ENCODE measurements at regions not wholly inside any gene's neighbourhood (a gene's known extent, or its start where the extent isn't known, plus 50 kb on each side); places are given as distances from the start of the nearest gene placed in this dataset.

DNA sequence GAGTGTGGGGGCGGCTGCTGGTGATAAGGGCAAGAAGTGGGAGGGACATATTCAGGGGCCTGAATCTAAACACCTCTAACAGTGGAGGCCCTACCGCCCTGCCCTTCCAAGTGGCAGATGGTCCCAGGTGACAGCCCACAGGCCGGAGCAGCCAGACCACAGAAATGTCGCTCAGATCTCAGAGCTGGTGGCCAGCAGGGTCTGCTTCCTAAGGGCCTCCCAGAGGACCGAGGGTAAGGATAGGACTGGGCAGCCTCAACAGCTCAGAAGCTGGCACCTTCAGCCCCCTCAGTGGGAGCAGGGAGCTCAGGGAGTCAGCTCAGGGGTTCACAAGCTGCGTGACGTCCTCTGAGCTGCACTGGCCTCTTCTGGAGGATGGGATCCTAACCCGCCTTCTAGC is 201.8 kb upstream of the ZC3H12A start:
- no peaks in the 10 kb centered on the region for H3K27me3 ChIP-seq (ENCODE audit: insufficient read depth, low read length)
- H3K27ac Mint-ChIP-seq, result no peak overlapping the region
- H2BK5ac ChIP-seq (ENCODE audit: insufficient read length, low read length), result no peak overlapping the region

More for the DNA sequence above, 201.8 kb upstream of the ZC3H12A start:
- no peaks in the 10 kb centered on the region for H3K9me3 ChIP-seq (ENCODE audit: control insufficient read depth, low read depth, low read length)
- H3K36me3 Mint-ChIP-seq (ENCODE audit: insufficient read depth in 1 of 3, low read depth in 3 of 3), result peaks cover 0 to 3% (median 0%) of the 10 kb centered on the region in 3 experiments; a peak in 1 of 7 replicates
- H3K23me2 ChIP-seq (ENCODE audit: insufficient read length, low read depth, low read length, poor library complexity, severe bottlenecking), result no peaks in the 10 kb centered on the region
- no CpG with 5 or more reads among the region's 8 CpGs for WGBS (ENCODE audit: extremely low coverage, insufficient read length, low lambda C conversion rate)
- no peak overlapping the region for H3T11ph ChIP-seq (ENCODE audit: low read length)
- no peak overlapping the region for H3K4ac ChIP-seq (ENCODE audit: low read depth, low read length)
- no peaks in the 10 kb centered on the region for H3K4me1 ChIP-seq (ENCODE audit: insufficient read depth, low read length)
- no peak for TF ChIP-seq CTCF (conservative IDR thresholded peaks at IDR 0.05)
- H3K14ac ChIP-seq (ENCODE audit: insufficient read depth, low read length), result no peak overlapping the region
- no peaks in the 10 kb centered on the region for H3K79me2 ChIP-seq (ENCODE audit: insufficient read depth, low read length)
- no peak overlapping the region for H4K8ac ChIP-seq (replicated peaks; ENCODE audit: insufficient read length, low read depth, low read length)
- no peak overlapping the region for H3K4me2 ChIP-seq (ENCODE audit: insufficient read depth, insufficient read length, low read length)
- no peak overlapping the region for H3K9ac ChIP-seq (ENCODE audit: extremely low read depth, insufficient read length, low read length)
- H2BK12ac ChIP-seq (ENCODE audit: insufficient read length, low read depth, low read length), result no peak overlapping the region
- no peak overlapping the region for H3K23ac ChIP-seq (ENCODE audit: insufficient read length, low read depth, low read length)
- no peak overlapping the region for H3K27ac ChIP-seq (ENCODE audit: insufficient read length, low read depth, low read length)
- H3K4me1 Mint-ChIP-seq, result peaks cover 27 to 42% of the 10 kb centered on the region in 2 experiments
- no peak overlapping the region for H2BK15ac ChIP-seq (ENCODE audit: low read depth, low read length)
- no peak overlapping the region for H4K91ac ChIP-seq (ENCODE audit: insufficient read length, low read depth, low read length)
- H3K18ac ChIP-seq (ENCODE audit: insufficient read length, low read depth, low read length), result no peak overlapping the region
- no peak overlapping the region for H2AK5ac ChIP-seq (ENCODE audit: insufficient read length, low read length)
- no peak overlapping the region for H4K5ac ChIP-seq (ENCODE audit: insufficient read length, low read depth, low read length)
- H4K20me1 ChIP-seq (ENCODE audit: control insufficient read depth, insufficient read depth, insufficient read length), result no peaks in the 10 kb centered on the region
- no peak overlapping the region for H2BK20ac ChIP-seq (ENCODE audit: low read depth, low read length, poor library complexity, severe bottlenecking)
- no peak for DNase-seq
- no peaks in the 10 kb centered on the region for H3K79me1 ChIP-seq (ENCODE audit: insufficient read depth, low read depth, low read length, poor library complexity, severe bottlenecking)
- no peak overlapping the region for H2BK120ac ChIP-seq (ENCODE audit: low read depth, low read length, poor library complexity, severe bottlenecking)
- H3K4me3 Mint-ChIP-seq, result no peak overlapping the region
- no peaks in the 10 kb centered on the region for H3K27me3 Mint-ChIP-seq (ENCODE audit: low read depth)
- H2AFZ ChIP-seq (ENCODE audit: low read length), result no peak overlapping the region
- H3K9me3 Mint-ChIP-seq, result peaks cover 2 to 4% of the 10 kb centered on the region in 2 experiments; a peak in 4 of 5 replicates
- no peak overlapping the region for H3K56ac ChIP-seq (ENCODE audit: insufficient read length, low read depth, low read length)

All from H9 (cell line).